ENCODE measurements at regions not wholly inside any gene's neighbourhood (a gene's known extent, or its start where the extent isn't known, plus 50 kb on each side); places are given as distances from the start of the nearest gene placed in this dataset.

- no peak for TF ChIP-seq CTCF (IDR thresholded peaks at IDR 0.05; ENCODE audit: low read depth, low read length)
- no peak for TF ChIP-seq POLR2A (IDR thresholded peaks at IDR 0.05; ENCODE audit: extremely low read depth, insufficient read length)
- no peak for TF ChIP-seq MYC (IDR thresholded peaks at IDR 0.05; ENCODE audit: low read depth, low read length)
- no peak for TF ChIP-seq MAX (IDR thresholded peaks at IDR 0.05; ENCODE audit: low read depth, low read length)
- DNase-seq (ENCODE audit: low read depth), result peak; percentile 46
Observed at GRCh38 chr1:94606471-94606870, 64.9 kb upstream of the F3 start.

GRCh38 chr1:94603663-94604062 is 62.1 kb upstream of the F3 start:
- TF ChIP-seq CTCF (IDR thresholded peaks at IDR 0.05; ENCODE audit: low read depth, low read length) (no peak), MAX (IDR thresholded peaks at IDR 0.05; ENCODE audit: low read depth, low read length) (no peak), POLR2A (IDR thresholded peaks at IDR 0.05; ENCODE audit: extremely low read depth, insufficient read length) (no peak), MYC (IDR thresholded peaks at IDR 0.05; ENCODE audit: low read depth, low read length) (no peak)
- H3K4me3 ChIP-seq (ENCODE audit: low read depth, low read length), result no peak overlapping the region
- no peak for DNase-seq (ENCODE audit: low read depth)

More at GRCh38 chr1:94606471-94606870, 64.9 kb upstream of the F3 start:
- H3K4me3 ChIP-seq (ENCODE audit: low read depth, low read length), result no peak overlapping the region

- no peak for TF ChIP-seq MAX (IDR thresholded peaks at IDR 0.05; ENCODE audit: low read depth, low read length)
- no peak for TF ChIP-seq MYC (IDR thresholded peaks at IDR 0.05; ENCODE audit: low read depth, low read length)
- no peak for TF ChIP-seq POLR2A (IDR thresholded peaks at IDR 0.05; ENCODE audit: extremely low read depth, insufficient read length)
- TF ChIP-seq CTCF (IDR thresholded peaks at IDR 0.05; ENCODE audit: low read depth, low read length), result no peak
Observed at GRCh38 chr1:94602802-94603625, 61.5 kb upstream of the F3 start.

GRCh38 chr1:94602316-94602715 is 60.8 kb upstream of the F3 start:
- peak; percentile 100 for DNase-seq (ENCODE audit: low read depth)
- peak overlapping the region; percentile 3 for H3K4me3 ChIP-seq (ENCODE audit: low read depth, low read length)
- no peak for TF ChIP-seq CTCF (IDR thresholded peaks at IDR 0.05; ENCODE audit: low read depth, low read length)
- peak; percentile 58 for TF ChIP-seq MYC (IDR thresholded peaks at IDR 0.05; ENCODE audit: low read depth, low read length)

More at GRCh38 chr1:94602802-94603625, 61.5 kb upstream of the F3 start:
- peak overlapping the region; percentile 10 for H3K4me3 ChIP-seq (ENCODE audit: low read depth, low read length)
- no peak for DNase-seq (ENCODE audit: low read depth)

GRCh38 chr1:94600556-94600955 is 59.0 kb upstream of the F3 start:
- TF ChIP-seq CTCF (IDR thresholded peaks at IDR 0.05; ENCODE audit: low read depth, low read length) (no peak), POLR2A (IDR thresholded peaks at IDR 0.05; ENCODE audit: extremely low read depth, insufficient read length) (no peak), MAX (IDR thresholded peaks at IDR 0.05; ENCODE audit: low read depth, low read length) (no peak), MYC (IDR thresholded peaks at IDR 0.05; ENCODE audit: low read depth, low read length) (no peak)
- no peak for DNase-seq (ENCODE audit: low read depth)
- no peak overlapping the region for H3K4me3 ChIP-seq (ENCODE audit: low read depth, low read length)

All from NB4 (cell line).